ENCODE measurements at regions not wholly inside any gene's neighbourhood (a gene's known extent, or its start where the extent isn't known, plus 50 kb on each side); places are given as distances from the start of the nearest gene placed in this dataset.

DNA sequence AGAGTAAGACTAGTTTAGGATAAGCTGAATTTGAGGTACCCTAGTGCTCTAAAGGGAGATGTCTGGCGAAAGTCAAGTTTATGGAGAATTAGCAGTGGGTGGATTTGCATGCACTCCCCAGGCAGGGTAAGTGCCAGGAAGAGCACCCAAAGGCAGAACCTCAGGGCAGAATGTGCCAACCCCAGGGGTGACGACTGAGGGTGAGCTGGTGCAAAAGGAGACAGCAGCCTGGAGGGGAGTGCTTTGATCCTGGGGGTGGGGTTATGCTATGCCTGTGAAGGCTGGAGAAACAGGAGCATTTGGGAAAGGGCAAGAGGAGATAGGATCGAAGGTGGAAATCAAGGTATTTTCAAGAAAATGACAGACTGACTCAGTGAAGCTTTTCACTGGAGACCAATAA lies 208.5 kb upstream of the PDE10A start:
- Histone ChIP-seq H3K79me2 (ENCODE audit: insufficient read depth, low read length) (no peaks in the 10 kb centered on the region), H3K4me3 (ENCODE audit: low read length, poor library complexity, severe bottlenecking) (no peak overlapping the region), H3K4me2 (ENCODE audit: low read depth, low read length, poor library complexity, severe bottlenecking) (no peak overlapping the region), H3K4me1 (ENCODE audit: insufficient read depth, low read length, poor library complexity, severe bottlenecking) (no peaks in the 10 kb centered on the region), H3F3A (ENCODE audit: low read depth) (no peaks in the 10 kb centered on the region), H3K36me3 (ENCODE audit: insufficient read depth, low read length) (no peaks in the 10 kb centered on the region), H3K9ac (ENCODE audit: low read depth, low read length, poor library complexity, severe bottlenecking) (no peak overlapping the region), H3K27me3 (ENCODE audit: insufficient read depth, low read length, poor library complexity, severe bottlenecking) (no peaks in the 10 kb centered on the region), H2AFZ (ENCODE audit: low read length) (no peak overlapping the region), H4K20me1 (ENCODE audit: insufficient read depth, low read length, poor library complexity, severe bottlenecking) (no peaks in the 10 kb centered on the region), H3K9me3 (ENCODE audit: insufficient read depth, low read depth, low read length) (no peaks in the 10 kb centered on the region), H3K9me2 (replicated peaks; ENCODE audit: low read depth, low read length) (no peaks in the 10 kb centered on the region)
- TF ChIP-seq EZH2phosphoT487 (IDR thresholded peaks at IDR 0.05; ENCODE audit: borderline replicate concordance), result no peak
- TF ChIP-seq, protein P1, sequence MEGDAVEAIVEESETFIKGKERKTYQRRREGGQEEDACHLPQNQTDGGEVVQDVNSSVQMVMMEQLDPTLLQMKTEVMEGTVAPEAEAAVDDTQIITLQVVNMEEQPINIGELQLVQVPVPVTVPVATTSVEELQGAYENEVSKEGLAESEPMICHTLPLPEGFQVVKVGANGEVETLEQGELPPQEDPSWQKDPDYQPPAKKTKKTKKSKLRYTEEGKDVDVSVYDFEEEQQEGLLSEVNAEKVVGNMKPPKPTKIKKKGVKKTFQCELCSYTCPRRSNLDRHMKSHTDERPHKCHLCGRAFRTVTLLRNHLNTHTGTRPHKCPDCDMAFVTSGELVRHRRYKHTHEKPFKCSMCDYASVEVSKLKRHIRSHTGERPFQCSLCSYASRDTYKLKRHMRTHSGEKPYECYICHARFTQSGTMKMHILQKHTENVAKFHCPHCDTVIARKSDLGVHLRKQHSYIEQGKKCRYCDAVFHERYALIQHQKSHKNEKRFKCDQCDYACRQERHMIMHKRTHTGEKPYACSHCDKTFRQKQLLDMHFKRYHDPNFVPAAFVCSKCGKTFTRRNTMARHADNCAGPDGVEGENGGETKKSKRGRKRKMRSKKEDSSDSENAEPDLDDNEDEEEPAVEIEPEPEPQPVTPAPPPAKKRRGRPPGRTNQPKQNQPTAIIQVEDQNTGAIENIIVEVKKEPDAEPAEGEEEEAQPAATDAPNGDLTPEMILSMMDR (conservative IDR thresholded peaks at IDR 0.05; ENCODE audit: low read length), result no peak

DNA sequence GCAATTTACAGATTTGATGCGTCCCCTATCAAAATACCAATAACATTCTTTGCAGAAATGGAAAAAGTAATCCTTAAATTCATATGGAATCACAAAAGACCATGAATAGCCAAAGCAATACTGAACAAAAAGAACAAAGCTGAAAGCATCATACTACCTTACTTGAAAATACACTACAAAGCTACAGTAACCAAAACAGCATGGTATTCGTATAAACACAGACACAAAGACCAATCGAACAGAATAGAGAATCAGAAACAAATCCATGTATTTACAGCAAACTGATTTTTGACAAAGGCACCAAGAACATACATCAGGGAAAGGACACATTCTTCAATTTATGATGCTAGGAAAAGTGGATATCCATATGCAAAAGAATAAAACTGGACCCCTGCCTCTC lies 206.5 kb upstream of the PDE10A start:
- no peak overlapping the region for H3K9ac ChIP-seq (ENCODE audit: low read depth, low read length, poor library complexity, severe bottlenecking)
- H3K79me2 ChIP-seq (ENCODE audit: insufficient read depth, low read length), result no peaks in the 10 kb centered on the region
- H4K20me1 ChIP-seq (ENCODE audit: insufficient read depth, low read length, poor library complexity, severe bottlenecking), result no peaks in the 10 kb centered on the region
- no peak overlapping the region for H3K4me2 ChIP-seq (ENCODE audit: low read depth, low read length, poor library complexity, severe bottlenecking)
- TF ChIP-seq, protein P1 (conservative IDR thresholded peaks at IDR 0.05; ENCODE audit: low read length), result no peak
- TF ChIP-seq EZH2phosphoT487 (IDR thresholded peaks at IDR 0.05; ENCODE audit: borderline replicate concordance), result no peak
- no peaks in the 10 kb centered on the region for H3K9me2 ChIP-seq (replicated peaks; ENCODE audit: low read depth, low read length)
- no peaks in the 10 kb centered on the region for H3F3A ChIP-seq (ENCODE audit: low read depth)
- H3K9me3 ChIP-seq (ENCODE audit: insufficient read depth, low read depth, low read length), result peaks cover 4% of the 10 kb centered on the region; the same call in 1 of the 2 replicates
- no peaks in the 10 kb centered on the region for H3K27me3 ChIP-seq (ENCODE audit: insufficient read depth, low read length, poor library complexity, severe bottlenecking)
- H3K36me3 ChIP-seq (ENCODE audit: insufficient read depth, low read length), result no peaks in the 10 kb centered on the region
- no peaks in the 10 kb centered on the region for H3K4me1 ChIP-seq (ENCODE audit: insufficient read depth, low read length, poor library complexity, severe bottlenecking)
- no peak overlapping the region for H2AFZ ChIP-seq (ENCODE audit: low read length)
- H3K4me3 ChIP-seq (ENCODE audit: low read length, poor library complexity, severe bottlenecking), result no peak overlapping the region

DNA sequence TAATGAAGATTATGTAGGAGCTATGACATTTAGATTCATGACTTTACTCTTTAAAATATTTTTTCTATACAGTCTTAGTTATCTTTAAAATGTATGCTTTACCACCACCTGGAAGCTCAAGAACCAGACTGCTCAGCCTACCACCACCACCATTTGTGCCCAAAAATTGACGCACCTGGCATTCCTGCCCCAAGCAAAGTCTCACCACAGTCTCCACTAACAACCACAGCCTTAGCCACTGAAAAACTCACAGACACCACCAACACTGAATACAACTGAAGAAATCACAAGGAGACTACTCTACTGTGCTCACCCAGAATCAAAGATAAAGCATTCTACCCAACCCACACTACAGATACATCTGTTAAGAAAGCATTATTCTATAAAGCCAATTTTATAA lies 201.9 kb upstream of the PDE10A start:
- TF ChIP-seq, protein P1 (conservative IDR thresholded peaks at IDR 0.05; ENCODE audit: low read length), result no peak
- no peak for TF ChIP-seq EZH2phosphoT487 (IDR thresholded peaks at IDR 0.05; ENCODE audit: borderline replicate concordance)
- no peaks in the 10 kb centered on the region for H3K36me3 ChIP-seq (ENCODE audit: insufficient read depth, low read length)
- no peak overlapping the region for H3K9ac ChIP-seq (ENCODE audit: low read depth, low read length, poor library complexity, severe bottlenecking)
- no peaks in the 10 kb centered on the region for H3K79me2 ChIP-seq (ENCODE audit: insufficient read depth, low read length)
- no peak overlapping the region for H2AFZ ChIP-seq (ENCODE audit: low read length)
- H3F3A ChIP-seq (ENCODE audit: low read depth), result no peaks in the 10 kb centered on the region
- no peaks in the 10 kb centered on the region for H3K9me2 ChIP-seq (replicated peaks; ENCODE audit: low read depth, low read length)
- H3K4me3 ChIP-seq (ENCODE audit: low read length, poor library complexity, severe bottlenecking), result no peak overlapping the region
- no peaks in the 10 kb centered on the region for H4K20me1 ChIP-seq (ENCODE audit: insufficient read depth, low read length, poor library complexity, severe bottlenecking)
- H3K27me3 ChIP-seq (ENCODE audit: insufficient read depth, low read length, poor library complexity, severe bottlenecking), result no peaks in the 10 kb centered on the region
- no peak overlapping the region for H3K4me2 ChIP-seq (ENCODE audit: low read depth, low read length, poor library complexity, severe bottlenecking)
- peaks cover 4% of the 10 kb centered on the region; the same call in 1 of the 2 replicates for H3K9me3 ChIP-seq (ENCODE audit: insufficient read depth, low read depth, low read length)
- no peaks in the 10 kb centered on the region for H3K4me1 ChIP-seq (ENCODE audit: insufficient read depth, low read length, poor library complexity, severe bottlenecking)
